HCT116 (cell line): ENCODE measurements at regions not wholly inside any gene's neighbourhood (a gene's known extent, or its start where the extent isn't known, plus 50 kb on each side); places are given as distances from the start of the nearest gene placed in this dataset.
"Not testable (repeated sequence)": the region's sequence is repeated elsewhere in the genome, so short reads cannot be mapped to it uniquely, and the experiment has no call there.

Experiments
- CBX3 ChIP-seq: IDR thresholded peaks from 2 replicates; pipeline ENCODE4 v1.6.1; 2012; ENCODE audit warnings: low read depth
- CTCF ChIP-seq, 3 experiments: fragments of 200-600 bp in 1 of 3; sonication (generic) in 1 of 3; IDR thresholded peaks in 2 of 3; conservative IDR thresholded peaks in 1 of 3; 2 replicates each; pipeline ENCODE4 v1.5.1; 2012 to 2017; ENCODE audit warnings: low read depth in 2 of 3, low read length in 2 of 3, antibody characterized with exemption in 1 of 3, borderline replicate concordance in 1 of 3, control low read depth in 1 of 3, mild to moderate bottlenecking in 1 of 3, mixed read lengths in 1 of 3, mixed run types in 1 of 3, moderate library complexity in 1 of 3; ENCODE audit not compliant: insufficient read depth in 1 of 3
- ELF1 ChIP-seq: IDR thresholded peaks from 2 replicates; pipeline ENCODE4 v1.6.1; 2012; ENCODE audit warnings: low read depth, borderline replicate concordance
- EZH2 ChIP-seq: fragments of 200-600 bp; sonication (generic); IDR thresholded peaks from 2 replicates; pipeline ENCODE4 v1.6.1; 2017; ENCODE audit warnings: antibody characterized with exemption, mixed run types
- JUND ChIP-seq: IDR thresholded peaks from 2 replicates; pipeline ENCODE4 v1.6.1; 2012
- POLR2A ChIP-seq: IDR thresholded peaks from 2 replicates; pipeline ENCODE4 v1.7.0; 2011; ENCODE audit warnings: borderline replicate concordance; ENCODE audit not compliant: insufficient read depth, insufficient read length; ENCODE audit errors: extremely low read depth
- POLR2AphosphoS5 ChIP-seq: IDR thresholded peaks from 2 replicates; pipeline ENCODE4 v1.6.1; 2011; ENCODE audit warnings: mild to moderate bottlenecking, low read depth, low read length, moderate library complexity
- RAD21 ChIP-seq: IDR thresholded peaks from 2 replicates; pipeline ENCODE4 v1.6.1; 2012; ENCODE audit warnings: low read depth, mild to moderate bottlenecking
- REST ChIP-seq: IDR thresholded peaks from 2 replicates; pipeline ENCODE4 v1.6.1; 2012; ENCODE audit warnings: low read depth
- SP1 ChIP-seq: IDR thresholded peaks from 2 replicates; pipeline ENCODE4 v1.6.1; 2012; ENCODE audit warnings: low read depth
- TCF7L2 ChIP-seq: IDR thresholded peaks from 2 replicates; pipeline ENCODE4 v1.7.0; 2011; ENCODE audit warnings: borderline replicate concordance, inconsistent platforms; ENCODE audit not compliant: insufficient read depth, insufficient read length; ENCODE audit errors: extremely low read depth
- YY1 ChIP-seq: IDR thresholded peaks from 2 replicates; pipeline ENCODE4 v1.6.1; 2011; ENCODE audit warnings: low read length, low read depth, moderate library complexity, mild to moderate bottlenecking; ENCODE audit not compliant: insufficient replicate concordance; ENCODE audit errors: extremely low read depth
- ZNF274 ChIP-seq: fragments of 200-500 bp; sonication (Bioruptor generic); IDR thresholded peaks from 2 replicates; pipeline ENCODE4 v1.6.1; 2014; ENCODE audit warnings: mild to moderate bottlenecking, low read depth, low read length, inconsistent platforms
- TF ChIP-seq, protein P1 (sequence below): IDR thresholded peaks from 2 replicates; pipeline ENCODE4 v1.6.1; 2012

DNA sequence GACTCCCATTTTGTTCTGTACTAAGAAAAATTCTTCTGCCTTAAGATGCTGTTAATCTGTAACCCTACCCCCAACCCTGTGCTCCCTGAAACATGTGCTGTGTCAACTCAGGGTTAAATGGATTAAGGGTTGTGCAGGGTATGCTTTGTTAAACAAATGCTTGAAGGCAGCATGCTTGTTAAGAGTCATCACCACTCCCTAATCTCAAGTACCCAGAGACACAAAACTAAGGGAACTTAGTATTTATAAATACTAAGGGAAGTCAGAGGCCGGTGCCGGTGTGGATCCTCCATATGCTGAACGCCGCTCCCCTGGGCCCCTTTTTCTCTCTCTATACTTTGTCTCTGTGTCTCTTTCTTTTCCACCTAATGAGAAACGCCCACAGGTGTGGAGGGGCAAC lies 593.2 kb upstream of the HTR2C start:
- not testable (repeated sequence) for TF ChIP-seq RAD21; EZH2; CTCF (IDR thresholded peaks at IDR 0.05 in 2 of 3, conservative IDR thresholded peaks at IDR 0.05 in 1 of 3; ENCODE audit: borderline replicate concordance in 1 of 3, insufficient read depth in 1 of 3, low read depth in 2 of 3, low read length in 2 of 3); POLR2AphosphoS5; ZNF274; ELF1; POLR2A; SP1; JUND; REST; CBX3; TCF7L2; YY1
- TF ChIP-seq, protein P1, sequence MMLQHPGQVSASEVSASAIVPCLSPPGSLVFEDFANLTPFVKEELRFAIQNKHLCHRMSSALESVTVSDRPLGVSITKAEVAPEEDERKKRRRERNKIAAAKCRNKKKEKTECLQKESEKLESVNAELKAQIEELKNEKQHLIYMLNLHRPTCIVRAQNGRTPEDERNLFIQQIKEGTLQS, result not testable (repeated sequence)
